ENCODE measurements at regions not wholly inside any gene's neighbourhood (a gene's known extent, or its start where the extent isn't known, plus 50 kb on each side); places are given as distances from the start of the nearest gene placed in this dataset.
A peak's percentile ranks its signal among the peaks of the same experiment; 100 is the strongest.

- no peak for DNase-seq (ENCODE audit: low read depth, low spot score)
These were observed 312.8 kb downstream of the ZPLD1 start for GRCh38 chr3:102747611-102748010.

- no peak for DNase-seq (ENCODE audit: low read depth, low spot score)
These were observed 313.8 kb downstream of the ZPLD1 start for GRCh38 chr3:102748646-102749045.

- DNase-seq (ENCODE audit: low read depth, low spot score) = no peak
These were observed 315.5 kb downstream of the ZPLD1 start for GRCh38 chr3:102750322-102750721.

- no peak for DNase-seq (ENCODE audit: low read depth, low spot score)
These were observed 319.1 kb downstream of the ZPLD1 start for GRCh38 chr3:102753901-102754300.

- DNase-seq (ENCODE audit: low read depth, low spot score) = no peak
These were observed 321.9 kb downstream of the ZPLD1 start for GRCh38 chr3:102756706-102757105.

- no peak for DNase-seq (ENCODE audit: low read depth, low spot score)
These were observed 323.1 kb downstream of the ZPLD1 start for GRCh38 chr3:102757950-102758349.

- DNase-seq (ENCODE audit: low read depth, low spot score) = no peak
These were observed 327.0 kb downstream of the ZPLD1 start for GRCh38 chr3:102761766-102762165.

GRCh38 chr3:102790747-102791325 lies 356.0 kb downstream of the ZPLD1 start:
- DNase-seq (ENCODE audit: low read depth, low spot score) = no peak

- DNase-seq (ENCODE audit: low read depth, low spot score) = no peak
These were observed 357.1 kb downstream of the ZPLD1 start for GRCh38 chr3:102791641-102792589.

- DNase-seq (ENCODE audit: low read depth, low spot score) = peak; percentile 4
These were observed 362.0 kb downstream of the ZPLD1 start for GRCh38 chr3:102796804-102797203.

GRCh38 chr3:102802819-102803420 lies 368.1 kb downstream of the ZPLD1 start:
- DNase-seq (ENCODE audit: low read depth, low spot score) = no peak

GRCh38 chr3:102810937-102811336 lies 376.1 kb downstream of the ZPLD1 start:
- no peak for DNase-seq (ENCODE audit: low read depth, low spot score)

GRCh38 chr3:102826636-102827035 lies 391.8 kb downstream of the ZPLD1 start:
- DNase-seq (ENCODE audit: low read depth, low spot score) = no peak

GRCh38 chr3:102827386-102827785 lies 392.6 kb downstream of the ZPLD1 start:
- DNase-seq (ENCODE audit: low read depth, low spot score) = no peak

GRCh38 chr3:102830415-102830814 lies 395.6 kb downstream of the ZPLD1 start:
- DNase-seq (ENCODE audit: low read depth, low spot score) = no peak

GRCh38 chr3:102841866-102842265 lies 407.1 kb downstream of the ZPLD1 start:
- no peak for DNase-seq (ENCODE audit: low read depth, low spot score)

- no peak for DNase-seq (ENCODE audit: low read depth, low spot score)
These were observed 432.0 kb downstream of the ZPLD1 start for GRCh38 chr3:102866845-102867244.

GRCh38 chr3:102883515-102883914 lies 448.7 kb downstream of the ZPLD1 start:
- DNase-seq (ENCODE audit: low read depth, low spot score) = no peak

GRCh38 chr3:102885289-102885688 lies 450.5 kb downstream of the ZPLD1 start:
- no peak for DNase-seq (ENCODE audit: low read depth, low spot score)

GRCh38 chr3:102887431-102887830 lies 452.6 kb downstream of the ZPLD1 start:
- DNase-seq (ENCODE audit: low read depth, low spot score) = no peak

GRCh38 chr3:102896851-102897621 lies 462.2 kb downstream of the ZPLD1 start:
- DNase-seq (ENCODE audit: low read depth, low spot score) = no peak

- no peak for DNase-seq (ENCODE audit: low read depth, low spot score)
These were observed 469.8 kb downstream of the ZPLD1 start for GRCh38 chr3:102904629-102905028.

All from smooth muscle cell of the brain vasculature (primary cell).